GM12873 (cell line): ENCODE measurements at regions not wholly inside any gene's neighbourhood (a gene's known extent, or its start where the extent isn't known, plus 50 kb on each side); places are given as distances from the start of the nearest gene placed in this dataset.
A peak's percentile ranks its signal among the peaks of the same experiment; 100 is the strongest.

Source experiments
- CTCF ChIP-seq: IDR thresholded peaks from 2 replicates; pipeline ENCODE4 v1.5.1; 2012; ENCODE audit warnings: low read depth, mild to moderate bottlenecking, moderate library complexity, low read length, control low read depth; ENCODE audit not compliant: insufficient read depth; ENCODE audit errors: missing control alignments

- peak; percentile 38 for TF ChIP-seq CTCF
Measured at GRCh38 chr1:54468288-54469084, 62.3 kb upstream of the SSBP3 start.

- no peak for TF ChIP-seq CTCF
Measured at GRCh38 chr1:54465351-54465811, 59.2 kb upstream of the SSBP3 start.

- TF ChIP-seq CTCF, result no peak
Measured at GRCh38 chr1:54464477-54465146, 58.4 kb upstream of the SSBP3 start.

- TF ChIP-seq CTCF, result no peak
Measured at GRCh38 chr1:54464031-54464476, 57.9 kb upstream of the SSBP3 start.

GRCh38 chr1:54463259-54464030 is 57.3 kb upstream of the SSBP3 start:
- TF ChIP-seq CTCF, result no peak

GRCh38 chr1:54462597-54463258 is 56.5 kb upstream of the SSBP3 start:
- TF ChIP-seq CTCF, result no peak
